ENCODE measurements at regions not wholly inside any gene's neighbourhood (a gene's known extent, or its start where the extent isn't known, plus 50 kb on each side); places are given as distances from the start of the nearest gene placed in this dataset.

DNA sequence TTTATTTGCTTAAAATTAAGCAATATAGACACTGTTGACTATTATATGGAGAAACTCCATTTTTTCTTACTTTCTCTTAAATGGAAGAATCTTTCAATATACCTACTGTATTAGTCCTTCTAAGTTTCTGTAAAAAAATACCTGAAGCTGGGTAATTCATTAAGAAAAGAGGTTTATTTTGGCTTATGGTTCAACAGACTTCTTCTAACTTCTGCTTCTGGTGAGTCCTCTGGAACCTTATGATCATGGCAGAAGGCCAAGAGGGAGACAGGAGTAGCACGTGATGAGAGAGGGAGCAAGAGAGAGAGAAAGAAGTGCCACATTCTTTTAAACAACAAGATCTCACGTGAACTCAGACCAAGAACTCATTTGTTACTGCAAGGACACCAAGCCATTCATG, 573.3 kb downstream of the MCTP2 start:
- TF ChIP-seq ZNF565 (CRISPR knock-in tag; conservative IDR thresholded peaks at IDR 0.05; ENCODE audit: low read depth) (no peak), BACH2 (CRISPR knock-in tag; IDR thresholded peaks at IDR 0.05; ENCODE audit: borderline replicate concordance) (no peak), TCF4 (CRISPR knock-in tag; IDR thresholded peaks at IDR 0.05; ENCODE audit: borderline replicate concordance) (no peak), ZC3H10 (CRISPR knock-in tag; IDR thresholded peaks at IDR 0.05) (no peak), RARB (CRISPR knock-in tag; IDR thresholded peaks at IDR 0.05) (no peak), GLIS3 (CRISPR knock-in tag; IDR thresholded peaks at IDR 0.05) (no peak), ISL1 (CRISPR knock-in tag; IDR thresholded peaks at IDR 0.05) (no peak), CSDC2 (CRISPR knock-in tag; IDR thresholded peaks at IDR 0.05) (no peak), ZNF8 (CRISPR knock-in tag; IDR thresholded peaks at IDR 0.05) (no peak), TOX (CRISPR knock-in tag; IDR thresholded peaks at IDR 0.05; ENCODE audit: borderline replicate concordance) (no peak), SNAI2 (CRISPR knock-in tag; IDR thresholded peaks at IDR 0.05) (no peak), ARNTL (CRISPR knock-in tag; IDR thresholded peaks at IDR 0.05; ENCODE audit: borderline replicate concordance, low read depth) (no peak), PPARA (CRISPR knock-in tag; IDR thresholded peaks at IDR 0.05; ENCODE audit: borderline replicate concordance) (no peak), ZNF70 (CRISPR knock-in tag; IDR thresholded peaks at IDR 0.05) (no peak), OSR1 (CRISPR knock-in tag; IDR thresholded peaks at IDR 0.05) (no peak)
- TF ChIP-seq, protein P1, sequence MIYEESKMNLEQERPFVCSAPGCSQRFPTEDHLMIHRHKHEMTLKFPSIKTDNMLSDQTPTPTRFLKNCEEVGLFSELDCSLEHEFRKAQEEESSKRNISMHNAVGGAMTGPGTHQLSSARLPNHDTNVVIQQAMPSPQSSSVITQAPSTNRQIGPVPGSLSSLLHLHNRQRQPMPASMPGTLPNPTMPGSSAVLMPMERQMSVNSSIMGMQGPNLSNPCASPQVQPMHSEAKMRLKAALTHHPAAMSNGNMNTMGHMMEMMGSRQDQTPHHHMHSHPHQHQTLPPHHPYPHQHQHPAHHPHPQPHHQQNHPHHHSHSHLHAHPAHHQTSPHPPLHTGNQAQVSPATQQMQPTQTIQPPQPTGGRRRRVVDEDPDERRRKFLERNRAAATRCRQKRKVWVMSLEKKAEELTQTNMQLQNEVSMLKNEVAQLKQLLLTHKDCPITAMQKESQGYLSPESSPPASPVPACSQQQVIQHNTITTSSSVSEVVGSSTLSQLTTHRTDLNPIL (CRISPR knock-in tag; IDR thresholded peaks at IDR 0.05; ENCODE audit: low read depth), result no peak
- TF ChIP-seq, protein P2, sequence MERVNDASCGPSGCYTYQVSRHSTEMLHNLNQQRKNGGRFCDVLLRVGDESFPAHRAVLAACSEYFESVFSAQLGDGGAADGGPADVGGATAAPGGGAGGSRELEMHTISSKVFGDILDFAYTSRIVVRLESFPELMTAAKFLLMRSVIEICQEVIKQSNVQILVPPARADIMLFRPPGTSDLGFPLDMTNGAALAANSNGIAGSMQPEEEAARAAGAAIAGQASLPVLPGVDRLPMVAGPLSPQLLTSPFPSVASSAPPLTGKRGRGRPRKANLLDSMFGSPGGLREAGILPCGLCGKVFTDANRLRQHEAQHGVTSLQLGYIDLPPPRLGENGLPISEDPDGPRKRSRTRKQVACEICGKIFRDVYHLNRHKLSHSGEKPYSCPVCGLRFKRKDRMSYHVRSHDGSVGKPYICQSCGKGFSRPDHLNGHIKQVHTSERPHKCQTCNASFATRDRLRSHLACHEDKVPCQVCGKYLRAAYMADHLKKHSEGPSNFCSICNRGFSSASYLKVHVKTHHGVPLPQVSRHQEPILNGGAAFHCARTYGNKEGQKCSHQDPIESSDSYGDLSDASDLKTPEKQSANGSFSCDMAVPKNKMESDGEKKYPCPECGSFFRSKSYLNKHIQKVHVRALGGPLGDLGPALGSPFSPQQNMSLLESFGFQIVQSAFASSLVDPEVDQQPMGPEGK (CRISPR knock-in tag; IDR thresholded peaks at IDR 0.05; ENCODE audit: borderline replicate concordance), result no peak
- TF ChIP-seq, protein P3, sequence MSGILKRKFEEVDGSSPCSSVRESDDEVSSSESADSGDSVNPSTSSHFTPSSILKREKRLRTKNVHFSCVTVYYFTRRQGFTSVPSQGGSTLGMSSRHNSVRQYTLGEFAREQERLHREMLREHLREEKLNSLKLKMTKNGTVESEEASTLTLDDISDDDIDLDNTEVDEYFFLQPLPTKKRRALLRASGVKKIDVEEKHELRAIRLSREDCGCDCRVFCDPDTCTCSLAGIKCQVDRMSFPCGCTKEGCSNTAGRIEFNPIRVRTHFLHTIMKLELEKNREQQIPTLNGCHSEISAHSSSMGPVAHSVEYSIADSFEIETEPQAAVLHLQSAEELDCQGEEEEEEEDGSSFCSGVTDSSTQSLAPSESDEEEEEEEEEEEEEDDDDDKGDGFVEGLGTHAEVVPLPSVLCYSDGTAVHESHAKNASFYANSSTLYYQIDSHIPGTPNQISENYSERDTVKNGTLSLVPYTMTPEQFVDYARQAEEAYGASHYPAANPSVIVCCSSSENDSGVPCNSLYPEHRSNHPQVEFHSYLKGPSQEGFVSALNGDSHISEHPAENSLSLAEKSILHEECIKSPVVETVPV (CRISPR knock-in tag; IDR thresholded peaks at IDR 0.05), result no peak
- TF ChIP-seq, protein P4, sequence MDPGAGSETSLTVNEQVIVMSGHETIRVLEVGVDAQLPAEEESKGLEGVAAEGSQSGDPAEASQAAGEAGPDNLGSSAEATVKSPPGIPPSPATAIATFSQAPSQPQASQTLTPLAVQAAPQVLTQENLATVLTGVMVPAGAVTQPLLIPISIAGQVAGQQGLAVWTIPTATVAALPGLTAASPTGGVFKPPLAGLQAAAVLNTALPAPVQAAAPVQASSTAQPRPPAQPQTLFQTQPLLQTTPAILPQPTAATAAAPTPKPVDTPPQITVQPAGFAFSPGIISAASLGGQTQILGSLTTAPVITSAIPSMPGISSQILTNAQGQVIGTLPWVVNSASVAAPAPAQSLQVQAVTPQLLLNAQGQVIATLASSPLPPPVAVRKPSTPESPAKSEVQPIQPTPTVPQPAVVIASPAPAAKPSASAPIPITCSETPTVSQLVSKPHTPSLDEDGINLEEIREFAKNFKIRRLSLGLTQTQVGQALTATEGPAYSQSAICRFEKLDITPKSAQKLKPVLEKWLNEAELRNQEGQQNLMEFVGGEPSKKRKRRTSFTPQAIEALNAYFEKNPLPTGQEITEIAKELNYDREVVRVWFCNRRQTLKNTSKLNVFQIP (CRISPR knock-in tag; IDR thresholded peaks at IDR 0.05; ENCODE audit: borderline replicate concordance, low read depth), result no peak
- no peak for ATAC-seq

DNA sequence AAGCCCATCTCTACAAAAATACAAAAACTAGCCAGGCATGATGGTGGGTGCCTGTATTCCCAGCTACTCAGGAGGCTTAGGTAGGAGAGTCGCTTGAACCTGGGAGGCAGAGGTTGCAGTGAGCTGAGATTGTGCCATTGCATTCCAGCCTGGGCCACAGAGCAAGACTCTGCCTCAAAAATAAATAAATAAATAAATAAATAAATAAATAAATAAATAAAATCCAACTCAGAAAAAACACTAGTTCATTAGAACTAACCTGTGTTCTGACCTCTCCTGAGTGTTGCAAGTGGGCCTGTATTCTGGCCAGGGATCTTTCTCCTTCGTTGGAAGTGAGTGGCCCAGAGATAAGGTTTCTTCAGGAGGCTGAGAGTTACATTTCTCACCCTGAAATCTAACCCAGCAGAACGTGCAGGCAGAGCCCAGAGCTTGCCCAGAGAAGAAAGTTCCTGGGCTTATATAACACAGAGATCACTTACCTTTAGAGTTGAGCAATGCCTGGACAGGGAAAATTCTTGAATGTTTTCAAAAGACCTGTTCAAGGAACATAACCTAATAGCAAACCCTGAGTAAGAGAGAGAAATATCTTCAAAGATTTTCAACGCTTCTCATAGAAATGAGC, 583.9 kb downstream of the MCTP2 start:
- TF ChIP-seq OSR1 (CRISPR knock-in tag; IDR thresholded peaks at IDR 0.05) (no peak), GLIS3 (CRISPR knock-in tag; IDR thresholded peaks at IDR 0.05) (no peak)
- TF ChIP-seq, protein P5, sequence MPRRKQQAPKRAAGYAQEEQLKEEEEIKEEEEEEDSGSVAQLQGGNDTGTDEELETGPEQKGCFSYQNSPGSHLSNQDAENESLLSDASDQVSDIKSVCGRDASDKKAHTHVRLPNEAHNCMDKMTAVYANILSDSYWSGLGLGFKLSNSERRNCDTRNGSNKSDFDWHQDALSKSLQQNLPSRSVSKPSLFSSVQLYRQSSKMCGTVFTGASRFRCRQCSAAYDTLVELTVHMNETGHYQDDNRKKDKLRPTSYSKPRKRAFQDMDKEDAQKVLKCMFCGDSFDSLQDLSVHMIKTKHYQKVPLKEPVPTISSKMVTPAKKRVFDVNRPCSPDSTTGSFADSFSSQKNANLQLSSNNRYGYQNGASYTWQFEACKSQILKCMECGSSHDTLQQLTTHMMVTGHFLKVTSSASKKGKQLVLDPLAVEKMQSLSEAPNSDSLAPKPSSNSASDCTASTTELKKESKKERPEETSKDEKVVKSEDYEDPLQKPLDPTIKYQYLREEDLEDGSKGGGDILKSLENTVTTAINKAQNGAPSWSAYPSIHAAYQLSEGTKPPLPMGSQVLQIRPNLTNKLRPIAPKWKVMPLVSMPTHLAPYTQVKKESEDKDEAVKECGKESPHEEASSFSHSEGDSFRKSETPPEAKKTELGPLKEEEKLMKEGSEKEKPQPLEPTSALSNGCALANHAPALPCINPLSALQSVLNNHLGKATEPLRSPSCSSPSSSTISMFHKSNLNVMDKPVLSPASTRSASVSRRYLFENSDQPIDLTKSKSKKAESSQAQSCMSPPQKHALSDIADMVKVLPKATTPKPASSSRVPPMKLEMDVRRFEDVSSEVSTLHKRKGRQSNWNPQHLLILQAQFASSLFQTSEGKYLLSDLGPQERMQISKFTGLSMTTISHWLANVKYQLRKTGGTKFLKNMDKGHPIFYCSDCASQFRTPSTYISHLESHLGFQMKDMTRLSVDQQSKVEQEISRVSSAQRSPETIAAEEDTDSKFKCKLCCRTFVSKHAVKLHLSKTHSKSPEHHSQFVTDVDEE (CRISPR knock-in tag; IDR thresholded peaks at IDR 0.05), result no peak
- no peak for ATAC-seq

DNA sequence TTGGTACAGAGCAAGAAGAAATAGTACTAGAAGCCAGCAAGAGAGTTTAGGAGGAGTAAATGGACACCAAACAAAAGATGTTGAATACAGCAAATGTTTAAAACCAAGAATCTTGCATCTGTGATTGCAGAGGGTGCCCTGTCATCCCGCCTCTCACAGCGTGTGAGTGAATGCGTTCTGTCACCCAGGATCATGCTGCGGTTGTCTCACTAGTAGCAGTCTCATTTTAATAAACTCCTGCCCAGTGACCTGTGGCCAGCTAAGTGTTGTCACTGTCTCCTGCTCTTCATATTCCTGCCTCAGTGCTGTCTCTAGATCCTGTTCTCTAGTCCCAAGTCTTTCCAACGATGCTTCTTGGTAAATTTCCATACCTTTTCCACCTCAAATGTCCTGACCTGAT, 584.6 kb downstream of the MCTP2 start:
- no peak for ATAC-seq
- TF ChIP-seq GLIS3 (CRISPR knock-in tag; IDR thresholded peaks at IDR 0.05) (no peak), BACH2 (CRISPR knock-in tag; IDR thresholded peaks at IDR 0.05; ENCODE audit: borderline replicate concordance) (no peak), ZC3H10 (CRISPR knock-in tag; IDR thresholded peaks at IDR 0.05) (no peak), ZFP30 (CRISPR knock-in tag; IDR thresholded peaks at IDR 0.05) (no peak), ZFP3 (CRISPR knock-in tag; IDR thresholded peaks at IDR 0.05) (no peak)
- TF ChIP-seq, protein P3 (CRISPR knock-in tag; IDR thresholded peaks at IDR 0.05), result no peak

Data from SK-N-SH treated with all-trans-retinoic acid at 6 μM for 48 hours (cell line).